A549 (cell line): ENCODE measurements at regions not wholly inside any gene's neighbourhood (a gene's known extent, or its start where the extent isn't known, plus 50 kb on each side); places are given as distances from the start of the nearest gene placed in this dataset.

Source experiments
- ATAC-seq, 2 experiments: fragments of 200-7000 bp in 1 of 2; fragments of >200 bp in 1 of 2; cut with Nextera tagmentation in 1 of 2; cut with Tn5 transposase in 1 of 2; 3 replicates each; pipeline versions ENCODE4 v1.8.0 to v1.9.1; 2018 to 2020; ENCODE audit warnings: mild to moderate bottlenecking in 1 of 2, moderate library complexity in 1 of 2
- CTCF ChIA-PET: fragments of 300-600 bp; sonication (Branson Sonifier 250); formaldehyde crosslinking; extraction: SDS; loops from one replicate; lab custom pipeline; 2021; ENCODE audit warnings: antibody characterized with exemption, inconsistent platforms; lab: Yijun Ruan, JAX
- POLR2A ChIA-PET: fragments of 350-600 bp; formaldehyde crosslinking; extraction: SDS; loops from one replicate; lab custom pipeline; 2021; ENCODE audit warnings: antibody characterized with exemption, inconsistent platforms; lab: Yijun Ruan, JAX
- DNase-seq, 2 experiments: peaks; one replicate each; pipeline versions ENCODE4 v3.0.0 to v3.0.0-alpha.2; 2011 to 2016; ENCODE audit warnings: low read depth in 1 of 2, low spot score in 1 of 2
- FAIRE-seq: peaks from 2 replicates; lab custom pipeline; 2011; peaks lifted over from hg19 to GRCh38; lab: Jason Lieb, UNC
- H3K27ac ChIP-seq, 2 experiments: fragments of >200 bp; sonication (Bioruptor Twin); formaldehyde crosslinking; 3 replicates each; pipeline ENCODE4 v1.5.1; 2016 to 2017
- H3K4me1 ChIP-seq: fragments of >200 bp; sonication (Bioruptor Twin); formaldehyde crosslinking; 3 replicates; pipeline ENCODE4 v1.6.1; 2016
- H3K4me2 ChIP-seq: fragments of >200 bp; sonication (Bioruptor Twin); formaldehyde crosslinking; 3 replicates; pipeline ENCODE4 v1.6.1; 2016
- H3K4me3 ChIP-seq: fragments of >200 bp; sonication (Bioruptor Twin); formaldehyde crosslinking; 3 replicates; pipeline ENCODE4 v1.5.1; 2016
- H3K9me3 ChIP-seq: fragments of >200 bp; sonication (Bioruptor Twin); formaldehyde crosslinking; 3 replicates; pipeline ENCODE4 v1.6.1; 2016
- CHD2 ChIP-seq: fragments of 150-350 bp; IDR thresholded peaks from 2 replicates; pipeline ENCODE4 v1.6.1; 2014; ENCODE audit warnings: low read length; ENCODE audit not compliant: partially characterized antibody
- CTCF ChIP-seq: fragments of >200 bp; sonication (Bioruptor Twin); formaldehyde crosslinking; IDR thresholded peaks from 3 replicates; pipeline ENCODE4 v1.5.1; 2016
- E2F6 ChIP-seq: IDR thresholded peaks from 2 replicates; pipeline ENCODE4 v1.6.1; 2012; ENCODE audit warnings: low read depth, borderline replicate concordance
- EHMT2 ChIP-seq: fragments of 200-600 bp; sonication (generic); IDR thresholded peaks from 2 replicates; pipeline ENCODE4 v1.6.1; 2016; ENCODE audit warnings: antibody characterized with exemption, low read depth, mild to moderate bottlenecking, moderate library complexity
- FOSB ChIP-seq: fragments of 250-450 bp; sonication (Bioruptor Pico); IDR thresholded peaks from 2 replicates; pipeline ENCODE4 v1.5.0; 2020; ENCODE audit warnings: mild to moderate bottlenecking, moderate library complexity
- FOXS1 ChIP-seq: fragments of 250-450 bp; sonication (Bioruptor Pico); IDR thresholded peaks from 2 replicates; pipeline ENCODE4 v1.5.0; 2020; ENCODE audit warnings: mild to moderate bottlenecking, moderate library complexity
- GATA3 ChIP-seq: IDR thresholded peaks from 2 replicates; pipeline ENCODE4 v1.6.1; 2012; ENCODE audit warnings: borderline replicate concordance
- HEYL ChIP-seq: fragments of 250-450 bp; sonication (Bioruptor Pico); IDR thresholded peaks from 2 replicates; pipeline ENCODE4 v1.8.0; 2021; ENCODE audit warnings: mild to moderate bottlenecking, moderate library complexity
- HOXB5 ChIP-seq: fragments of 250-450 bp; sonication (Bioruptor Pico); IDR thresholded peaks from 2 replicates; pipeline ENCODE4 v1.5.0; 2020; ENCODE audit warnings: mild to moderate bottlenecking, moderate library complexity
- JUN ChIP-seq, 2 experiments: fragments of >200 bp; sonication (Bioruptor Twin); formaldehyde crosslinking; IDR thresholded peaks; 2 replicates in 1 of 2; 3 replicates in 1 of 2; pipeline ENCODE4 v1.6.1; 2016 to 2017
- MAFK ChIP-seq: fragments of 450-650 bp; IDR thresholded peaks from 2 replicates; pipeline ENCODE4 v1.6.1; 2014; ENCODE audit not compliant: partially characterized antibody
- RFX5 ChIP-seq: fragments of 450-650 bp; IDR thresholded peaks from 2 replicates; pipeline ENCODE4 v1.7.1; 2014; ENCODE audit warnings: antibody characterized with exemption, mild to moderate bottlenecking, moderate library complexity
- TP53 ChIP-seq: fragments of 250-450 bp; sonication (Bioruptor Pico); IDR thresholded peaks from 2 replicates; pipeline ENCODE4 v1.5.0; 2021; ENCODE audit warnings: mild to moderate bottlenecking, moderate library complexity
- ZFP36 ChIP-seq: fragments of 450-650 bp; IDR thresholded peaks from 2 replicates; pipeline ENCODE4 v1.6.1; 2014; ENCODE audit warnings: borderline replicate concordance; ENCODE audit not compliant: partially characterized antibody
- WGBS: methylation state at CpG from one replicate; pipeline ENCODE4 v1.1.6; 2017; ENCODE audit errors: missing lambda C conversion rate; 5-methylcytosine and 5-hydroxymethylcytosine counted together
- TF ChIP-seq, protein P1 (sequence below): fragments of 200-600 bp; sonication (generic); IDR thresholded peaks from 2 replicates; pipeline ENCODE4 v1.6.1; 2016; ENCODE audit warnings: antibody characterized with exemption, mild to moderate bottlenecking, moderate library complexity
- TF ChIP-seq, protein P2 (sequence below): fragments of >200 bp; sonication (Bioruptor Twin); formaldehyde crosslinking; IDR thresholded peaks from 2 replicates; pipeline ENCODE4 v1.6.1; 2016
- TF ChIP-seq, protein P3 (sequence below): fragments of >200 bp; sonication (Bioruptor Twin); formaldehyde crosslinking; IDR thresholded peaks from 3 replicates; pipeline ENCODE4 v1.6.1; 2016

DNA sequence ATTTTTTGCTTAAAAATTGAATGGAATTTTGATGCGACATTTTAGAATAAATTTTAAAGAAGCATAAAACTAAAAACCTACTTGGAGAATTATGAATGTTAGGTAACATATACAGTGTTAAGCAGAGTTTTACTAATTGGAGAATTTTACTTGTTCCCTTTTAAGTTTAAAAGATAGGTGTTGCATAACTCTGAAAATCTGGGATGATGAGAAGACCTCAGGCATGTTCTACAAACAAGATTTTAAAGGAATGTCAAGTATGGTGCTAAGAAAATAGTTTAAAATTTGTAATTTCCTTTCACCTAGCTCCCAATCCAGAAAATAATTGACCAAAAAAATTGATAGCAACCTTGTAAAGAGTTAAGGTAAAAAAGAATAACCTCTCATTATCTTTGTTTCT lies 135.8 kb downstream of the RFC3 start:
- Histone ChIP-seq H3K4me2 (no peak overlapping the region), H3K4me1 (no peaks in the 10 kb centered on the region), H3K27ac (no peak overlapping the region)
- no peak for ATAC-seq
- CTCF ChIA-PET = no interaction called here
- TF ChIP-seq, protein P1, sequence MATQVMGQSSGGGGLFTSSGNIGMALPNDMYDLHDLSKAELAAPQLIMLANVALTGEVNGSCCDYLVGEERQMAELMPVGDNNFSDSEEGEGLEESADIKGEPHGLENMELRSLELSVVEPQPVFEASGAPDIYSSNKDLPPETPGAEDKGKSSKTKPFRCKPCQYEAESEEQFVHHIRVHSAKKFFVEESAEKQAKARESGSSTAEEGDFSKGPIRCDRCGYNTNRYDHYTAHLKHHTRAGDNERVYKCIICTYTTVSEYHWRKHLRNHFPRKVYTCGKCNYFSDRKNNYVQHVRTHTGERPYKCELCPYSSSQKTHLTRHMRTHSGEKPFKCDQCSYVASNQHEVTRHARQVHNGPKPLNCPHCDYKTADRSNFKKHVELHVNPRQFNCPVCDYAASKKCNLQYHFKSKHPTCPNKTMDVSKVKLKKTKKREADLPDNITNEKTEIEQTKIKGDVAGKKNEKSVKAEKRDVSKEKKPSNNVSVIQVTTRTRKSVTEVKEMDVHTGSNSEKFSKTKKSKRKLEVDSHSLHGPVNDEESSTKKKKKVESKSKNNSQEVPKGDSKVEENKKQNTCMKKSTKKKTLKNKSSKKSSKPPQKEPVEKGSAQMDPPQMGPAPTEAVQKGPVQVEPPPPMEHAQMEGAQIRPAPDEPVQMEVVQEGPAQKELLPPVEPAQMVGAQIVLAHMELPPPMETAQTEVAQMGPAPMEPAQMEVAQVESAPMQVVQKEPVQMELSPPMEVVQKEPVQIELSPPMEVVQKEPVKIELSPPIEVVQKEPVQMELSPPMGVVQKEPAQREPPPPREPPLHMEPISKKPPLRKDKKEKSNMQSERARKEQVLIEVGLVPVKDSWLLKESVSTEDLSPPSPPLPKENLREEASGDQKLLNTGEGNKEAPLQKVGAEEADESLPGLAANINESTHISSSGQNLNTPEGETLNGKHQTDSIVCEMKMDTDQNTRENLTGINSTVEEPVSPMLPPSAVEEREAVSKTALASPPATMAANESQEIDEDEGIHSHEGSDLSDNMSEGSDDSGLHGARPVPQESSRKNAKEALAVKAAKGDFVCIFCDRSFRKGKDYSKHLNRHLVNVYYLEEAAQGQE = no peak
- no peak for TF ChIP-seq FOSB (CRISPR knock-in tag)
- no peak for TF ChIP-seq MAFK
- TF ChIP-seq, all 56 proteins: peak for 0
- 100% methylated on average over 1 of the region's 1 CpG for WGBS
- POLR2A ChIA-PET = no interaction called here
- no peak overlapping the region for H3K4me3 ChIP-seq
- FAIRE-seq (no peak), DNase-seq (no peak)
- no peaks in the 10 kb centered on the region for H3K9me3 ChIP-seq

- no peaks in the 10 kb centered on the region for H3K9me3 ChIP-seq
- ATAC-seq (no peak), DNase-seq (no peak), FAIRE-seq (no peak)
- CTCF ChIA-PET = no interaction called here
- TF ChIP-seq HEYL (CRISPR knock-in tag) (no peak), HOXB5 (CRISPR knock-in tag) (no peak), CTCF (no peak), ZFP36 (no peak), JUN (IDR thresholded peaks at IDR 0.05) (no peak), RFX5 (no peak), FOXS1 (CRISPR knock-in tag) (no peak), TP53 (CRISPR knock-in tag) (no peak), E2F6 (no peak), GATA3 (no peak), EHMT2 (no peak), CHD2 (no peak)
- TF ChIP-seq, protein P2, sequence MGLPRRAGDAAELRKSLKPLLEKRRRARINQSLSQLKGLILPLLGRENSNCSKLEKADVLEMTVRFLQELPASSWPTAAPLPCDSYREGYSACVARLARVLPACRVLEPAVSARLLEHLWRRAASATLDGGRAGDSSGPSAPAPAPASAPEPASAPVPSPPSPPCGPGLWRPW = no peak
- TF ChIP-seq, protein P1 = no peak
- TF ChIP-seq, protein P3, sequence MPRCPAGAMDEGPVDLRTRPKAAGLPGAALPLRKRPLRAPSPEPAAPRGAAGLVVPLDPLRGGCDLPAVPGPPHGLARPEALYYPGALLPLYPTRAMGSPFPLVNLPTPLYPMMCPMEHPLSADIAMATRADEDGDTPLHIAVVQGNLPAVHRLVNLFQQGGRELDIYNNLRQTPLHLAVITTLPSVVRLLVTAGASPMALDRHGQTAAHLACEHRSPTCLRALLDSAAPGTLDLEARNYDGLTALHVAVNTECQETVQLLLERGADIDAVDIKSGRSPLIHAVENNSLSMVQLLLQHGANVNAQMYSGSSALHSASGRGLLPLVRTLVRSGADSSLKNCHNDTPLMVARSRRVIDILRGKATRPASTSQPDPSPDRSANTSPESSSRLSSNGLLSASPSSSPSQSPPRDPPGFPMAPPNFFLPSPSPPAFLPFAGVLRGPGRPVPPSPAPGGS = no peak
- no peak overlapping the region for H3K4me2 ChIP-seq
- H3K27ac ChIP-seq = no peak overlapping the region
- no peaks in the 10 kb centered on the region for H3K4me1 ChIP-seq
- no peak overlapping the region for H3K4me3 ChIP-seq
- POLR2A ChIA-PET = no interaction called here
- WGBS = 56% methylated on average over 2 of the region's 2 CpGs
These were observed 138.4 kb downstream of the RFC3 start for GRCh38 chr13:33956346-33956745.
